ENCODE measurements at regions not wholly inside any gene's neighbourhood (a gene's known extent, or its start where the extent isn't known, plus 50 kb on each side); places are given as distances from the start of the nearest gene placed in this dataset.

GRCh38 chr3:151999936-152000335 is 126.5 kb downstream of the SUCNR1 start:
- TF ChIP-seq POLR2AphosphoS5 (IDR thresholded peaks at IDR 0.05; ENCODE audit: low read depth, low read length) (no peak), POLR2A (IDR thresholded peaks at IDR 0.05; ENCODE audit: low read depth, low read length) (no peak), TAF1 (IDR thresholded peaks at IDR 0.05; ENCODE audit: low read depth, low read length) (no peak), SPI1 (IDR thresholded peaks at IDR 0.05; ENCODE audit: low read depth, low read length) (no peak), POU2F2 (IDR thresholded peaks at IDR 0.05; ENCODE audit: low read depth, low read length) (no peak)

All from GM12891 (cell line).